Neuronal stem cell (in vitro differentiated cells): ENCODE measurements at regions not wholly inside any gene's neighbourhood (a gene's known extent, or its start where the extent isn't known, plus 50 kb on each side); places are given as distances from the start of the nearest gene placed in this dataset.

Experiments
- DNase-seq: peaks from one replicate; pipeline ENCODE4 v3.0.0-alpha.2; 2013; ENCODE audit warnings: low spot score
- H2AFZ ChIP-seq: one replicate; pipeline ENCODE4 v1.6.1; 2013; ENCODE audit warnings: mild to moderate bottlenecking, low read length, inconsistent platforms
- H2AK5ac ChIP-seq: 2 replicates; pipeline ENCODE4 v1.6.1; 2013; ENCODE audit warnings: low read depth, mild to moderate bottlenecking, inconsistent platforms, low read length, moderate library complexity, mixed read lengths
- H2BK120ac ChIP-seq: 2 replicates; pipeline ENCODE4 v1.6.1; 2013; ENCODE audit warnings: low read depth, mild to moderate bottlenecking, inconsistent platforms, low read length, moderate library complexity, mixed read lengths
- H2BK12ac ChIP-seq: one replicate; pipeline ENCODE4 v1.6.1; 2013; ENCODE audit warnings: low read length, inconsistent platforms
- H2BK15ac ChIP-seq: 2 replicates; pipeline ENCODE4 v1.6.1; 2013; ENCODE audit warnings: mild to moderate bottlenecking, low read length, inconsistent platforms, mixed read lengths
- H2BK5ac ChIP-seq: one replicate; pipeline ENCODE4 v1.6.1; 2013; ENCODE audit warnings: inconsistent platforms, mild to moderate bottlenecking, low read length, moderate library complexity
- H3K14ac ChIP-seq: one replicate; pipeline ENCODE4 v1.6.1; 2013; ENCODE audit warnings: low read length, inconsistent platforms
- H3K18ac ChIP-seq: 2 replicates; pipeline ENCODE4 v1.6.1; 2013; ENCODE audit warnings: low read length, inconsistent platforms
- H3K23ac ChIP-seq: 2 replicates; pipeline ENCODE4 v1.6.1; 2013; ENCODE audit warnings: low read depth, mild to moderate bottlenecking, mixed read lengths, low read length, inconsistent platforms; ENCODE audit not compliant: poor library complexity
- H3K27ac ChIP-seq: replicated peaks from 3 replicates; pipeline ENCODE4 v1.5.1; 2013; ENCODE audit warnings: low read length, inconsistent platforms
- H3K27me3 ChIP-seq, 3 experiments: 2 replicates each; pipeline ENCODE4 v1.6.1; 2013; ENCODE audit warnings: low read length in 3 of 3, mild to moderate bottlenecking in 2 of 3, inconsistent platforms in 1 of 3, low read depth in 1 of 3, mixed read lengths in 1 of 3, moderate library complexity in 1 of 3; ENCODE audit not compliant: control insufficient read depth in 3 of 3, insufficient read depth in 3 of 3
- H3K36me3 ChIP-seq, 2 donors: replicated peaks in 1 of 2; 2 replicates each; pipeline ENCODE4 v1.6.1; 2013; ENCODE audit warnings: low read length in 2 of 2; ENCODE audit not compliant: control insufficient read depth in 2 of 2, insufficient read depth in 2 of 2
- H3K4ac ChIP-seq: 2 replicates; pipeline ENCODE4 v1.6.1; 2013; ENCODE audit warnings: inconsistent platforms, mild to moderate bottlenecking, low read length, moderate library complexity
- H3K4me1 ChIP-seq, 2 donors: 1 replicate in 1 of 2; 2 replicates in 1 of 2; pipeline ENCODE4 v1.6.1; 2013; ENCODE audit warnings: low read length in 2 of 2, low read depth in 1 of 2; ENCODE audit not compliant: control insufficient read depth in 2 of 2, insufficient read depth in 1 of 2
- H3K4me2 ChIP-seq: one replicate; pipeline ENCODE4 v1.6.1; 2013; ENCODE audit warnings: mild to moderate bottlenecking, low read length, inconsistent platforms; ENCODE audit not compliant: insufficient read depth, poor library complexity, severe bottlenecking
- H3K4me3 ChIP-seq, 2 donors: 2 replicates each; pipeline ENCODE4 v1.5.1; 2013; ENCODE audit warnings: low read length in 2 of 2, mild to moderate bottlenecking in 2 of 2, inconsistent platforms in 1 of 2, moderate library complexity in 1 of 2
- H3K79me1 ChIP-seq: one replicate; pipeline ENCODE4 v1.6.1; 2013; ENCODE audit warnings: low read depth, mild to moderate bottlenecking, inconsistent platforms, low read length, moderate library complexity
- H3K9ac ChIP-seq: one replicate; pipeline ENCODE4 v1.6.1; 2013; ENCODE audit warnings: mild to moderate bottlenecking, low read depth, low read length, inconsistent platforms; ENCODE audit not compliant: poor library complexity
- H3K9me3 ChIP-seq, 2 donors: replicated peaks in 1 of 2; 2 replicates each; pipeline versions ENCODE3 to v1.6.1; 2013; ENCODE audit warnings: low read length in 2 of 2, mild to moderate bottlenecking in 2 of 2, inconsistent platforms in 1 of 2, low read depth in 1 of 2, mixed read lengths in 1 of 2, moderate library complexity in 1 of 2; ENCODE audit not compliant: control insufficient read depth in 2 of 2, insufficient read depth in 1 of 2
- H4K8ac ChIP-seq: one replicate; pipeline ENCODE4 v1.6.1; 2013; ENCODE audit warnings: low read depth, mild to moderate bottlenecking, inconsistent platforms, low read length, moderate library complexity
- H4K91ac ChIP-seq: one replicate; pipeline ENCODE4 v1.6.1; 2013; ENCODE audit warnings: low read length, low read depth, mild to moderate bottlenecking, inconsistent platforms; ENCODE audit not compliant: poor library complexity
- WGBS, 2 donors: extraction: QIAGEN DNeasy Blood & Tissue Kit; methylation state at CpG; one replicate each; pipeline ENCODE4 v1.1.7; 2013; ENCODE audit warnings: missing lambda C conversion rate in 2 of 2, mixed read lengths in 1 of 2; ENCODE audit not compliant: insufficient read length in 2 of 2, insufficient replicate concordance in 1 of 2; ENCODE audit errors: extremely low coverage in 2 of 2; 5-methylcytosine and 5-hydroxymethylcytosine counted together

GRCh38 chr4:84276752-84277151 lies 222.3 kb downstream of the NKX6-1 start:
- H3K18ac ChIP-seq, result no peak overlapping the region
- no peak overlapping the region for H3K27ac ChIP-seq
- H3K9me3 ChIP-seq, result no peaks in the 10 kb centered on the region
- no peak overlapping the region for H2AK5ac ChIP-seq
- no peaks in the 10 kb centered on the region for H3K27me3 ChIP-seq
- no peak overlapping the region for H2BK15ac ChIP-seq
- no peak overlapping the region for H3K23ac ChIP-seq
- no peak overlapping the region for H2AFZ ChIP-seq
- no peak overlapping the region for H2BK5ac ChIP-seq
- H3K36me3 ChIP-seq, result no peaks in the 10 kb centered on the region
- no peak overlapping the region for H2BK12ac ChIP-seq
- no peak overlapping the region for H3K4me3 ChIP-seq
- no peak overlapping the region for H3K4me2 ChIP-seq
- WGBS, 2 donors, result no CpG with 5 or more reads among the region's 1 CpG
- no peak overlapping the region for H4K8ac ChIP-seq
- no peaks in the 10 kb centered on the region for H3K4me1 ChIP-seq
- no peak overlapping the region for H2BK120ac ChIP-seq
- no peak for DNase-seq
- no peaks in the 10 kb centered on the region for H3K79me1 ChIP-seq
- no peak overlapping the region for H3K9ac ChIP-seq
- no peak overlapping the region for H3K14ac ChIP-seq
- H4K91ac ChIP-seq, result no peak overlapping the region
- no peak overlapping the region for H3K4ac ChIP-seq

GRCh38 chr4:84269536-84270044 lies 229.5 kb downstream of the NKX6-1 start:
- Histone ChIP-seq H3K9ac (no peak overlapping the region), H3K4ac (no peak overlapping the region), H2BK15ac (no peak overlapping the region), H4K8ac (no peak overlapping the region), H2BK12ac (no peak overlapping the region), H3K4me2 (no peak overlapping the region), H3K9me3 (no peaks in the 10 kb centered on the region), H4K91ac (no peak overlapping the region), H3K23ac (no peak overlapping the region), H2BK5ac (no peak overlapping the region), H3K4me1 (no peaks in the 10 kb centered on the region), H2AFZ (no peak overlapping the region), H3K27ac (no peak overlapping the region), H3K18ac (no peak overlapping the region), H3K79me1 (no peaks in the 10 kb centered on the region), H3K4me3 (no peak overlapping the region), H2BK120ac (no peak overlapping the region), H3K27me3 (no peaks in the 10 kb centered on the region), H2AK5ac (no peak overlapping the region), H3K36me3 (no peaks in the 10 kb centered on the region), H3K14ac (no peak overlapping the region)
- DNase-seq, result no peak

- Histone ChIP-seq H3K9me3 (peaks cover 0 to 8% of the 10 kb centered on the region in 2 donors), H3K18ac (no peak overlapping the region), H4K91ac (no peak overlapping the region), H2BK5ac (no peak overlapping the region), H3K14ac (no peak overlapping the region), H3K4ac (no peak overlapping the region), H2BK120ac (no peak overlapping the region), H3K4me1 (no peaks in the 10 kb centered on the region), H3K4me2 (no peak overlapping the region), H4K8ac (no peak overlapping the region), H2AFZ (no peak overlapping the region), H2AK5ac (no peak overlapping the region), H3K27me3 (no peaks in the 10 kb centered on the region), H3K27ac (no peak overlapping the region), H2BK15ac (no peak overlapping the region), H2BK12ac (no peak overlapping the region), H3K23ac (no peak overlapping the region), H3K36me3 (no peaks in the 10 kb centered on the region), H3K9ac (no peak overlapping the region), H3K79me1 (no peaks in the 10 kb centered on the region), H3K4me3 (no peak overlapping the region)
- no peak for DNase-seq
Observed at GRCh38 chr4:84264652-84265051, 234.4 kb downstream of the NKX6-1 start.

GRCh38 chr4:84263415-84263814 lies 235.7 kb downstream of the NKX6-1 start:
- Histone ChIP-seq H2BK120ac (no peak overlapping the region), H3K4ac (no peak overlapping the region), H2BK15ac (no peak overlapping the region), H3K9me3 (peaks cover 0 to 8% of the 10 kb centered on the region in 2 donors), H2BK5ac (no peak overlapping the region), H3K14ac (no peak overlapping the region), H2AFZ (no peak overlapping the region), H3K4me3 (no peak overlapping the region), H3K36me3 (no peaks in the 10 kb centered on the region), H3K27me3 (no peaks in the 10 kb centered on the region), H2BK12ac (no peak overlapping the region), H3K23ac (no peak overlapping the region), H4K8ac (no peak overlapping the region), H2AK5ac (no peak overlapping the region), H3K18ac (no peak overlapping the region), H3K9ac (no peak overlapping the region), H3K27ac (no peak overlapping the region), H3K4me2 (no peak overlapping the region), H4K91ac (no peak overlapping the region), H3K79me1 (no peaks in the 10 kb centered on the region), H3K4me1 (no peaks in the 10 kb centered on the region)
- no peak for DNase-seq
